ENCODE measurements at regions not wholly inside any gene's neighbourhood (a gene's known extent, or its start where the extent isn't known, plus 50 kb on each side); places are given as distances from the start of the nearest gene placed in this dataset.

DNA sequence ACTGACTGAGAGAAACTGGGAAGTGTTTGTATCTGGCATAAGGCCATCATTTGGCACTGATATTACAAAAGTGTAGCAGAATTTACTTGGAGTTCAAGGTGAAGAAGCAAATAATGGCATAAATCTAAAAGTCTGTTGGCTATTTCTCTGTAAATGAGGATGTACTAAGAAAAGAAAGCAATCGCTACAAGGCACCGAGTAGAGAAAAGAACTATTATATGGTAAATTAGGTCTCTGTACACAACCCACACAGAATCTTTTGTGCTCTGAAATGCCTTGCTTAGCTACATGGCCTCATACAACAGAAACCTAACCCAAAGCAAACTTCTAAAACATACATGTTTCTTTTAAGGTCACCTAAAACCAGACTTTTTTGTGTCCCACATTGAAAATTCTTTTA lies 290.1 kb upstream of the WWC1 start:
- Mint-ChIP-seq H3K27me3 (peaks cover 2% of the 10 kb centered on the region), H3K4me3 (no peak overlapping the region), H3K4me1 (ENCODE audit: low read depth) (no peaks in the 10 kb centered on the region), H3K27ac (no peak overlapping the region), H3K36me3 (ENCODE audit: low read depth) (no peaks in the 10 kb centered on the region), H3K9me3 (no peaks in the 10 kb centered on the region)
- ChIA-PET CTCF (no interaction called here), POLR2A (no interaction called here)
- intact Hi-C loops (cut with micrococcal nuclease) = no loop called here
- TF ChIP-seq, protein P1, sequence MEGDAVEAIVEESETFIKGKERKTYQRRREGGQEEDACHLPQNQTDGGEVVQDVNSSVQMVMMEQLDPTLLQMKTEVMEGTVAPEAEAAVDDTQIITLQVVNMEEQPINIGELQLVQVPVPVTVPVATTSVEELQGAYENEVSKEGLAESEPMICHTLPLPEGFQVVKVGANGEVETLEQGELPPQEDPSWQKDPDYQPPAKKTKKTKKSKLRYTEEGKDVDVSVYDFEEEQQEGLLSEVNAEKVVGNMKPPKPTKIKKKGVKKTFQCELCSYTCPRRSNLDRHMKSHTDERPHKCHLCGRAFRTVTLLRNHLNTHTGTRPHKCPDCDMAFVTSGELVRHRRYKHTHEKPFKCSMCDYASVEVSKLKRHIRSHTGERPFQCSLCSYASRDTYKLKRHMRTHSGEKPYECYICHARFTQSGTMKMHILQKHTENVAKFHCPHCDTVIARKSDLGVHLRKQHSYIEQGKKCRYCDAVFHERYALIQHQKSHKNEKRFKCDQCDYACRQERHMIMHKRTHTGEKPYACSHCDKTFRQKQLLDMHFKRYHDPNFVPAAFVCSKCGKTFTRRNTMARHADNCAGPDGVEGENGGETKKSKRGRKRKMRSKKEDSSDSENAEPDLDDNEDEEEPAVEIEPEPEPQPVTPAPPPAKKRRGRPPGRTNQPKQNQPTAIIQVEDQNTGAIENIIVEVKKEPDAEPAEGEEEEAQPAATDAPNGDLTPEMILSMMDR (IDR thresholded peaks at IDR 0.05) = no peak
- no peak for DNase-seq
- ATAC-seq = no peak

DNA sequence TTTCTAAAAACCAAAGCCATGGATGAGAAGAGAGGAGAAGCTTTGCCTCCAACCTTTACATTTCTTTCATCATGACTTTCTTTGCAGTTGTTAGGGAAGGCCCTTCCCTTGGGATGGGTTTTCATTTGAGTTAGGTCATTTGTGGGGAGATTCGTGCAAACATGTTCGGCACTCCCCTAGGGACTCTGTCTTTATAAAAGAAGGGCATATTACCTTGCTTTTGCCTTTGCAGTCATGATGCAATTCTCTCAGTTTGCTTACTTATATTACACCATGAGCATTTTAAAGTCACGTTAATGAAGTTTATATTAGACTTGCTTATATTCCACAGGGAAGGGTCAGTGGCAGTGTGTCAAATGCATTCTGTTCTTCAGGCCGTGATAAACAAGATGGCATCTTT lies 289.3 kb upstream of the WWC1 start:
- Mint-ChIP-seq H3K9me3 (no peaks in the 10 kb centered on the region), H3K36me3 (ENCODE audit: low read depth) (no peaks in the 10 kb centered on the region), H3K4me1 (ENCODE audit: low read depth) (no peaks in the 10 kb centered on the region), H3K27me3 (peaks cover 2% of the 10 kb centered on the region), H3K27ac (no peak overlapping the region), H3K4me3 (no peak overlapping the region)
- intact Hi-C loops (cut with micrococcal nuclease) = no loop called here
- POLR2A ChIA-PET = no interaction called here
- CTCF ChIA-PET = no interaction called here
- ATAC-seq = no peak
- TF ChIP-seq, protein P1 (IDR thresholded peaks at IDR 0.05) = no peak
- no peak for DNase-seq

DNA sequence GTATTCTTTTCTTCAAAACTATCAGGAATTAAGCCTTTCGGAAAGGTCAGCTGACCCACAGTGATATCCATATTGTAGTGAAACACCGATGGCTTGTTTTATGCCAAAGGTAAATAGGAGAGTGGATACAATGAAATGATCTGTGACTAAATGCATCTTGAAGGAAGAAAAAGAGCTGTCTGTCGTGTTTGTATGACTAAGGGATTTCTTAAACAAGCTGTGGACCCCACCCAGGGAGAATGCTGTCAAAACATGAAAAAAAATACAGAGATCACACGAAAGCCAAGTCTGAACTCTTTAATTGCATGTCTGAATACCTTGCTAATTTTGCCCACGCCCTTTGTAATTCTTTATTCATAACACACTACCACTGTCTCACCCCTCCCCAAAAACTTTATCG lies 286.4 kb upstream of the WWC1 start:
- H3K27me3 Mint-ChIP-seq = peaks cover 2% of the 10 kb centered on the region
- POLR2A ChIA-PET = no interaction called here
- H3K4me1 Mint-ChIP-seq (ENCODE audit: low read depth) = no peaks in the 10 kb centered on the region
- CTCF ChIA-PET = no interaction called here
- no peak for ATAC-seq
- intact Hi-C loops (cut with micrococcal nuclease) = no loop called here
- TF ChIP-seq, protein P1 (IDR thresholded peaks at IDR 0.05) = no peak
- DNase-seq = no peak
- H3K9me3 Mint-ChIP-seq = no peaks in the 10 kb centered on the region
- no peak overlapping the region for H3K4me3 Mint-ChIP-seq
- no peaks in the 10 kb centered on the region for H3K36me3 Mint-ChIP-seq (ENCODE audit: low read depth)
- no peak overlapping the region for H3K27ac Mint-ChIP-seq

DNA sequence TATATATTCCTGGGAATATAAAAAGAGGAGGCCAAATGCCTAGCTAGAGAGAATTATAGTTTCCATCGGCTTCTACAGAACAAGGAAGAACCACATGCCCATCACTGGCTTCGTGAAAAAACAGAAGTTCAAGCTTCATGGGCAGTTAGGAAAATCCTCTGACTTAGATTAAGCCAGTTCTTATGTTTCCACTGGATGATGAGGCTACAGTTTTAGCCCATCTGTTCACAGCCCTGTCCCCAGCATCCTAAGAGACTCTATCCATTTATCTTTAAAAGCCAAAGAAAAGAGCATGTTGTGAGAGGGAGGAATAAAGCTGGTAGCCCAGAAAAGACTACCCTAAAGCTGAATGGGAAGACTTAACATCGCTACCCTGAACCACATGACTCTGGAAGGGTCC lies 285.5 kb upstream of the WWC1 start:
- TF ChIP-seq, protein P1 (IDR thresholded peaks at IDR 0.05) = no peak
- CTCF ChIA-PET = no interaction called here
- no peaks in the 10 kb centered on the region for H3K36me3 Mint-ChIP-seq (ENCODE audit: low read depth)
- no peak overlapping the region for H3K27ac Mint-ChIP-seq
- no peak overlapping the region for H3K4me3 Mint-ChIP-seq
- ATAC-seq (no peak), DNase-seq (no peak)
- no peaks in the 10 kb centered on the region for H3K9me3 Mint-ChIP-seq
- no peaks in the 10 kb centered on the region for H3K4me1 Mint-ChIP-seq (ENCODE audit: low read depth)
- POLR2A ChIA-PET = no interaction called here
- peaks cover 2% of the 10 kb centered on the region for H3K27me3 Mint-ChIP-seq
- intact Hi-C loops (cut with micrococcal nuclease) = no loop called here

DNA sequence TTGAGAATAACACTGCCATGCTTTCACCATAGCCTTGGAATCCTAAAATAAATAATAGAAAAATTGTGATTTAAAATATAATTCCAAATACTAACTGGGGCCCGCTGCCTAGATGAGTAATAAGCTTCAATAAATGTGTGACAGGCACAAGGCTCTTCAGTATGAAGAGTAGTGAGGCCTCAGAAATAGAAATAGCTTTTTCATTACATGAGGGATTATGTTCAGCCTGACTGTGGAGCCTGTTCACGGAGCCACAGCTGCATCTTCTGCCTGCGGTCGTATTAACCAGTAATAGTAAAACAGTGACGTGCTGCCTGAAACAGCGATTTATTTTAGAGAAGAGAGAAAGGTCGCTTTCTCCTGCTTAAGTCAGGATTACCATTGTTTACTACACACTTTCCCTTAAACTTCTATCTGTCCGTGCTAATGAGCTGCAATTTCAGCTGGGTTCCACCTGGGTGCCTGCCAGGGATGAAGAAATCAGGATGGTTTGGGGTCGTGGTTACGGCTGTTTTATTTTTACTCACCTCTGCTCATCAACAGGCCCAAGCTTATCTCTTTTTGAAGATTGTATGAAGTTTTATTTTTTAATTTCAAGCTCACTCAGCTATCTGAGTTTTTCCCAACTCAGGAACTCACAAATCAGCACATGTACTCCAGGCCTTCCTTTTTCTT lies 284.9 kb upstream of the WWC1 start:
- Mint-ChIP-seq H3K27me3 (peaks cover 2% of the 10 kb centered on the region), H3K27ac (no peak overlapping the region), H3K36me3 (ENCODE audit: low read depth) (no peaks in the 10 kb centered on the region), H3K4me1 (ENCODE audit: low read depth) (no peaks in the 10 kb centered on the region), H3K4me3 (no peak overlapping the region), H3K9me3 (no peaks in the 10 kb centered on the region)
- no peak for DNase-seq
- ChIA-PET POLR2A (no interaction called here), CTCF (interaction anchor here (0.6 kb wide), 1 partner anchor 36 kb away, joined by 3 read pairs; no protein-coding TSS in a partner anchor)
- intact Hi-C loops (cut with micrococcal nuclease) = no loop called here
- TF ChIP-seq, protein P1 (IDR thresholded peaks at IDR 0.05) = no peak
- ATAC-seq = no peak

All from activated CD8-positive, alpha-beta T cell treated with anti-CD3 and anti-CD28 coated beads for 36 hours (primary cell).